ENCODE measurements at regions not wholly inside any gene's neighbourhood (a gene's known extent, or its start where the extent isn't known, plus 50 kb on each side); places are given as distances from the start of the nearest gene placed in this dataset.

- Mint-ChIP-seq H3K4me1 (ENCODE audit: low read depth) (no peaks in the 10 kb centered on the region), H3K9me3 (ENCODE audit: insufficient read depth) (no peaks in the 10 kb centered on the region), H3K36me3 (ENCODE audit: low read depth) (no peaks in the 10 kb centered on the region), H3K27me3 (ENCODE audit: low read depth) (no peaks in the 10 kb centered on the region), H3K27ac (no peak overlapping the region), H3K4me3 (no peak overlapping the region)
- ChIA-PET POLR2A (no interaction called here), CTCF (interaction anchor here (1.8 to 2.0 kb wide), 2 partner anchors 237 to 239 kb away, joined by 6 read pairs; no protein-coding TSS in a partner anchor)
- no peak for ATAC-seq
- no peak for DNase-seq
These were observed 109.0 kb upstream of the COL21A1 start for GRCh38 chr6:56356426-56356825.

DNA sequence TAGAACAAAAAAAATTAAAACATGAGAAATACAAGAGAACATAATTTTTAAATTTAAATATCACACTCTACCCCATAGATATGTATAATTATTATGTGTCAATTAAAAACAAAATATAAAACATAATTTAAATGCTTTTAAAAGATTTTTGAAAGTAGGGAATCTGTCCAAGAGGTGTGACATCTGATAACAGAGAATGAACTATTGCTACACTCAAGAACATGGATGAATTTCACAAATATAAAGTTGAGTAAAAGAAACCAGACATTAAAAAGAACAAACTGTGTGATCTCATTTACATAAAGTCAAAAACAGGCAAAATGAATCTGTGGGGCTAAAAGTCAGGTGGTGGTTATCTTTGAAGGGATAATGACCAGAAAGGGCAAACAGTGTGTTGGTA, 106.5 kb upstream of the COL21A1 start:
- POLR2A ChIA-PET: no interaction called here
- DNase-seq (no peak), ATAC-seq (no peak)
- Mint-ChIP-seq H3K27ac (no peak overlapping the region), H3K9me3 (ENCODE audit: insufficient read depth) (no peaks in the 10 kb centered on the region), H3K4me3 (no peak overlapping the region), H3K36me3 (ENCODE audit: low read depth) (no peaks in the 10 kb centered on the region), H3K4me1 (ENCODE audit: low read depth) (no peaks in the 10 kb centered on the region), H3K27me3 (ENCODE audit: low read depth) (no peaks in the 10 kb centered on the region)
- CTCF ChIA-PET: interaction anchor here (1.0 kb wide), 1 partner anchor 217 kb away, joined by 3 read pairs; no protein-coding TSS in a partner anchor

- Mint-ChIP-seq H3K27me3 (ENCODE audit: low read depth) (no peaks in the 10 kb centered on the region), H3K9me3 (ENCODE audit: insufficient read depth) (no peaks in the 10 kb centered on the region), H3K36me3 (ENCODE audit: low read depth) (no peaks in the 10 kb centered on the region), H3K27ac (no peak overlapping the region), H3K4me3 (no peak overlapping the region), H3K4me1 (ENCODE audit: low read depth) (no peaks in the 10 kb centered on the region)
- ATAC-seq (no peak), DNase-seq (no peak)
- ChIA-PET POLR2A (no interaction called here), CTCF (no interaction called here)
These were observed 103.4 kb upstream of the COL21A1 start for GRCh38 chr6:56350628-56351260.

DNA sequence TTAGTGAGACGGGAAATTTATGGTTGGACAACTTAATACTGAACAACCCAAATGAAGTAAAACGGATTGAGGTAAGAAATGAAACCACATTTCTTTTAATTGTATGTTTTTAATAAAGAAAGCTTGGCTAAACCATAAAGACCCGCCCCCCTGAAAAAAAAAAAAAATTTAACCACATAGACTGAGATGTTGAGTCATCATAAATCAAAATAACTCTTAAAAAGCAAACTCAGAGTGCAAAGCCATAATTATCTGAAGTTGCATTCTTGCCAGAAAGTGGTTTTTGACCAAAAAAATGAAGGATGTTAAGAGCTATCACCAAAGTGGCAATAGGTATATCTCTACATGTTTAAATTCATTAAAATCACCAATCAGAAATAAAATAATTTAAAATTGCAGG, 101.8 kb upstream of the COL21A1 start:
- Mint-ChIP-seq H3K4me3 (no peak overlapping the region), H3K27me3 (ENCODE audit: low read depth) (no peaks in the 10 kb centered on the region), H3K27ac (no peak overlapping the region), H3K36me3 (ENCODE audit: low read depth) (no peaks in the 10 kb centered on the region), H3K9me3 (ENCODE audit: insufficient read depth) (no peaks in the 10 kb centered on the region), H3K4me1 (ENCODE audit: low read depth) (no peaks in the 10 kb centered on the region)
- ChIA-PET CTCF (no interaction called here), POLR2A (no interaction called here)
- ATAC-seq (no peak), DNase-seq (no peak)

GRCh38 chr6:56348578-56348977, 101.2 kb upstream of the COL21A1 start:
- no peak overlapping the region for H3K27ac Mint-ChIP-seq
- H3K36me3 Mint-ChIP-seq (ENCODE audit: low read depth): no peaks in the 10 kb centered on the region
- H3K27me3 Mint-ChIP-seq (ENCODE audit: low read depth): no peaks in the 10 kb centered on the region
- DNase-seq: no peak
- no peak for ATAC-seq
- no peaks in the 10 kb centered on the region for H3K9me3 Mint-ChIP-seq (ENCODE audit: insufficient read depth)
- CTCF ChIA-PET: no interaction called here
- H3K4me3 Mint-ChIP-seq: no peak overlapping the region
- POLR2A ChIA-PET: no interaction called here
- H3K4me1 Mint-ChIP-seq (ENCODE audit: low read depth): no peaks in the 10 kb centered on the region

- no peak overlapping the region for H3K27ac Mint-ChIP-seq
- H3K36me3 Mint-ChIP-seq (ENCODE audit: low read depth): no peaks in the 10 kb centered on the region
- H3K4me1 Mint-ChIP-seq (ENCODE audit: low read depth): no peaks in the 10 kb centered on the region
- H3K9me3 Mint-ChIP-seq (ENCODE audit: insufficient read depth): no peaks in the 10 kb centered on the region
- H3K4me3 Mint-ChIP-seq: no peak overlapping the region
- ATAC-seq (no peak), DNase-seq (no peak)
- ChIA-PET CTCF (no interaction called here), POLR2A (no interaction called here)
- H3K27me3 Mint-ChIP-seq (ENCODE audit: low read depth): no peaks in the 10 kb centered on the region
These were observed 100.1 kb upstream of the COL21A1 start for GRCh38 chr6:56347526-56347925.

GRCh38 chr6:56346958-56347357, 99.6 kb upstream of the COL21A1 start:
- POLR2A ChIA-PET: no interaction called here
- H3K4me3 Mint-ChIP-seq: no peak overlapping the region
- no peak for ATAC-seq
- no peaks in the 10 kb centered on the region for H3K36me3 Mint-ChIP-seq (ENCODE audit: low read depth)
- H3K4me1 Mint-ChIP-seq (ENCODE audit: low read depth): no peaks in the 10 kb centered on the region
- no peak overlapping the region for H3K27ac Mint-ChIP-seq
- no peaks in the 10 kb centered on the region for H3K27me3 Mint-ChIP-seq (ENCODE audit: low read depth)
- CTCF ChIA-PET: no interaction called here
- DNase-seq: no peak
- no peaks in the 10 kb centered on the region for H3K9me3 Mint-ChIP-seq (ENCODE audit: insufficient read depth)

GRCh38 chr6:56345376-56345995, 98.1 kb upstream of the COL21A1 start:
- POLR2A ChIA-PET: no interaction called here
- Mint-ChIP-seq H3K27me3 (ENCODE audit: low read depth) (no peaks in the 10 kb centered on the region), H3K9me3 (ENCODE audit: insufficient read depth) (no peaks in the 10 kb centered on the region)

DNA sequence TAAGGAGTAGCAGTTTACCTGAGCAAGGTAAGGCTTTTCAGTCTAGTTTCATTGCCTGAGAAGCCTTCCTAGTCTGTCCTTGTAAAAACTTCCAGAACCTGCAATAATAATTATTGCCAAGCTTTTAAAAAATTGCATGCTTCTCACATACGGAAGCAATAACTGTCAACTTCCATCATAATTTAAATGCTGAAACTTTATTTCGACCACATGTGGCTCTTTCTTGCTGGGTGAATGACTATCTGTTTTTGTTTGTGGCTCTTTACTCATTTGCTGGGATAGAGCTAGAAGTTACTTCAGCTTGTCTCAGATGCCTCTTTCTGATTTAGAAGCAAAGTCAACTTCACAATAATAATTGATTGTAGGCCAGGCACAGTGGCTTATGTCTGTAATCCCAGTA, 95.9 kb upstream of the COL21A1 start:
- H3K9me3 Mint-ChIP-seq (ENCODE audit: insufficient read depth): no peaks in the 10 kb centered on the region
- ChIA-PET POLR2A (no interaction called here), CTCF (no interaction called here)
- DNase-seq: no peak
- H3K36me3 Mint-ChIP-seq (ENCODE audit: low read depth): no peaks in the 10 kb centered on the region
- no peak for ATAC-seq
- no peak overlapping the region for H3K27ac Mint-ChIP-seq
- H3K4me3 Mint-ChIP-seq: no peak overlapping the region
- no peaks in the 10 kb centered on the region for H3K4me1 Mint-ChIP-seq (ENCODE audit: low read depth)
- H3K27me3 Mint-ChIP-seq (ENCODE audit: low read depth): no peaks in the 10 kb centered on the region

More at GRCh38 chr6:56345376-56345995, 98.1 kb upstream of the COL21A1 start:
- CTCF ChIA-PET: no interaction called here
- ATAC-seq (no peak), DNase-seq (no peak)
- Mint-ChIP-seq H3K4me3 (no peak overlapping the region), H3K27ac (no peak overlapping the region), H3K36me3 (ENCODE audit: low read depth) (no peaks in the 10 kb centered on the region), H3K4me1 (ENCODE audit: low read depth) (no peaks in the 10 kb centered on the region)

DNA sequence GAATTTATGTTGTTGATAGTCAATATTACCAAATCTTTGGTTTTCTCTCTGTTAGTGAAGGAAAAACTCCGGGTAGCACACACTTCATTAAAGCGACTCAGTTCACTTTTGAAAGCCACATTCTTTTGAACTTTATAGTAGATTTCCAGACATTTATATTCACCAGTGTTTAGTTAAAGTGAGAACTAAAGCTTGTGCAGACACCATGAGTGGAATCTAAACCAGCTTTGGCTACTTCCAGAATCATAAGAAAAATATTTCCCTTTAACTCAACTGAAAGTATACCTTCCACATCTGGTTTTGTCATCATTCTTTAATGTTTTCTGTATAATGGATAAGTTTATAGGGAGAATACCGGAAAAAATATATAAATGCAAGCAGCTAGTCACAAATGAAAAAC, 92.1 kb upstream of the COL21A1 start:
- Mint-ChIP-seq H3K27me3 (ENCODE audit: low read depth) (no peaks in the 10 kb centered on the region), H3K9me3 (ENCODE audit: insufficient read depth) (no peaks in the 10 kb centered on the region), H3K36me3 (ENCODE audit: low read depth) (no peaks in the 10 kb centered on the region), H3K27ac (no peak overlapping the region), H3K4me1 (ENCODE audit: low read depth) (no peaks in the 10 kb centered on the region), H3K4me3 (no peak overlapping the region)
- ChIA-PET CTCF (no interaction called here), POLR2A (no interaction called here)
- DNase-seq: no peak
- ATAC-seq: no peak

DNA sequence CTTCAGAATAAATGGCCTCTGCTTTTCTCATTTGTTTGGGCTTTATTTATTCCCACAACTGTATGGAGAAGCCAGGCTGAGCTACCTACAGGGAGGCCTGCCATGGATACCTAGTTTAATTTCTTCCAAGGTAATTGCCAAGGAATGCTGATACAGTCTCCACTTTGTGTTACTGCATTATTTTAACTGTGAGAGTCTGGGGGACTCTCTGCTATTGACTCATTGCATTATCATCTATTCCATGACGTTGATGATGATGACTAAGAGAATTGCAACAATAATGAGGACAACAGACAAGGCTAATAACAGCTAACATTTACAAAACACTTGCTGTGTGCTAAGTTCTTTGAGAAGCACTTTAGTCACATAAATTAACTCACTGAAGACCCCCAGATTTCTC, 88.3 kb upstream of the COL21A1 start:
- DNase-seq: no peak
- CTCF ChIA-PET: interaction anchor here (1.2 to 1.7 kb wide), 2 partner anchors 20 to 257 kb away, joined by 3 to 4 read pairs; no protein-coding TSS in a partner anchor
- Mint-ChIP-seq H3K27me3 (ENCODE audit: low read depth) (peaks cover 3% of the 10 kb centered on the region), H3K9me3 (ENCODE audit: insufficient read depth) (no peaks in the 10 kb centered on the region), H3K27ac (no peak overlapping the region), H3K4me3 (no peak overlapping the region), H3K36me3 (ENCODE audit: low read depth) (no peaks in the 10 kb centered on the region), H3K4me1 (ENCODE audit: low read depth) (no peaks in the 10 kb centered on the region)
- POLR2A ChIA-PET: no interaction called here
- no peak for ATAC-seq

DNA sequence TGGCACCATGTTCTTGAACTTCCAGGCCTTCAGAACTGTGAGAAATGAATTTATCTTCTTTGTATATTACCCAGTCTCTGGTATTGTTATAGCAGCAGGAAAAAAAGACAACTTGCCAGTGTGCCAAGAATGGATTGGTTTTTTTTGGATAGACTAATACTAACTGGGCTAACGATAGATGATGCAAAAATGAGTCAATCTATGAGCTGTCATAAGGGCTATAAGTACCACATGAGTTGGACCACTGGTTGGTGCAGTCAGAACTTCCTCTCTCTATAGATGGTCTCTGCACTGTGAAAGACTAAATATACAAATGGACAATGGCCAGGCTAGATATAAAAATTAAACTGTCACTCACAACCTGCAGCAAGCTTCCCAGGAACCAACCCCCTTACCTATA, 87.6 kb upstream of the COL21A1 start:
- CTCF ChIA-PET: interaction anchor here (1.2 to 1.7 kb wide), 2 partner anchors 20 to 258 kb away, joined by 3 to 4 read pairs; no protein-coding TSS in a partner anchor
- Mint-ChIP-seq H3K36me3 (ENCODE audit: low read depth) (no peaks in the 10 kb centered on the region), H3K4me3 (no peak overlapping the region), H3K27ac (no peak overlapping the region), H3K27me3 (ENCODE audit: low read depth) (peaks cover 3% of the 10 kb centered on the region), H3K9me3 (ENCODE audit: insufficient read depth) (no peaks in the 10 kb centered on the region), H3K4me1 (ENCODE audit: low read depth) (no peaks in the 10 kb centered on the region)
- DNase-seq (no peak), ATAC-seq (no peak)
- POLR2A ChIA-PET: no interaction called here
